ENCODE measurements at regions not wholly inside any gene's neighbourhood (a gene's known extent, or its start where the extent isn't known, plus 50 kb on each side); places are given as distances from the start of the nearest gene placed in this dataset.
"Not testable (repeated sequence)": the region's sequence is repeated elsewhere in the genome, so short reads cannot be mapped to it uniquely, and the experiment has no call there.

DNA sequence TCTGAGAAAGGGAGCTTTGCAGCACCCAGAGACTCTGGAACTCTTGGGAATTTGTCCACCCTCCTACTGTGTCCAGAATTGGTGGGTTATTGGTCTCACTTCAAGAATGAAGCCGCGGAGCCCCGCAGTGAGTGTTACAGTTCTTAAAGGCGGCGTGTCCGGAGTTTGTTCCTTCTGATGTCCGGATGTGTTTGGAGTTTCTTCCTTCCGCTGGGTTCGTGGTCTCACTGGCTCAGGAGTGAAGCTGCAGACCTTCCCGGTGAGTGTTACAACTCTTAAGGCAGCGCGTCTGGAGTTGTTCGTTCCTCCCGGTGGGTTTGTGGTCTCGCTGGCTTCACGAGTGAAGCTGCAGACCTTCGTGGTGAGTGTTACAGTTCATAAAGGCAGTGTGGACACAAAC is 824.7 kb downstream of the LRRTM4 start:
- not testable (repeated sequence) for DNase-seq

GRCh38 chr2:76692908-76693307 is 829.3 kb downstream of the LRRTM4 start:
- DNase-seq: no peak

GRCh38 chr2:76688732-76689131 is 833.4 kb downstream of the LRRTM4 start:
- no peak for DNase-seq

DNA sequence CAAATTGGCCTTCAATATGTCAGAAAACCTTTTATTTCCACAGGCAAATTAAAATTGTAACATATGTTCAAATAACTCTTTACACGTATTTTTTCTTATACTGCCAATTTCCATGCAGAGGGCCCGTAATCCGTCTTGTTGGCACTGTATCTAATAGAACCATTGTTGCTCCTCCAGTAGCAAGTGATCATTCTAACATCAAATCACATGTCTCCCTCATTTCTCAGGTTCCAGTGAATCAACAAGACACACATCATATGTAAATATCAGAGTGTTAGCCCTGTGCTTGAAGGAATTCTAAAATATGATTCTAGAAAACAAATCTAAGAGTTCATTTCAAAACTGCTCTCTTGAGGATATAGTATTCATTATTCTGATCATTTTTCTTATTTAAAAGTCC is 834.3 kb downstream of the LRRTM4 start:
- no peak for DNase-seq

GRCh38 chr2:76684756-76685155 is 837.4 kb downstream of the LRRTM4 start:
- no peak for DNase-seq

DNA sequence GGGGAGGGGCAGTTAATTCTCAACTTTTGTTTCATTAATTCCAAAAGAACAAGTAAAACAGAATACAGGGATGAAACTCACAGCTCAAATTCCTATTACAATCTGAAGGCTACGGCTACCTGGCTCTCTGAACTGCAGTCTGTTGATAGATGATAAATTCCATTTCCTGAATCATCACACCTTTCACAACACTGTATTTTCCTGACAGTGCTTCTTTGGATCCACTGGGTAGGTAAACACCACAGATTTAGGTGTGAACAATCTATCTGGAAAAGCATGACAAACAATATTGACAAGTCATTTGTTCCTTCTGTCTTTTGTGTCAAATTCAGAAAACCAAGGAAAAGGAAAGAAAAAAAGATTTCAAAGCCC is 843.2 kb downstream of the LRRTM4 start:
- DNase-seq: no peak

DNA sequence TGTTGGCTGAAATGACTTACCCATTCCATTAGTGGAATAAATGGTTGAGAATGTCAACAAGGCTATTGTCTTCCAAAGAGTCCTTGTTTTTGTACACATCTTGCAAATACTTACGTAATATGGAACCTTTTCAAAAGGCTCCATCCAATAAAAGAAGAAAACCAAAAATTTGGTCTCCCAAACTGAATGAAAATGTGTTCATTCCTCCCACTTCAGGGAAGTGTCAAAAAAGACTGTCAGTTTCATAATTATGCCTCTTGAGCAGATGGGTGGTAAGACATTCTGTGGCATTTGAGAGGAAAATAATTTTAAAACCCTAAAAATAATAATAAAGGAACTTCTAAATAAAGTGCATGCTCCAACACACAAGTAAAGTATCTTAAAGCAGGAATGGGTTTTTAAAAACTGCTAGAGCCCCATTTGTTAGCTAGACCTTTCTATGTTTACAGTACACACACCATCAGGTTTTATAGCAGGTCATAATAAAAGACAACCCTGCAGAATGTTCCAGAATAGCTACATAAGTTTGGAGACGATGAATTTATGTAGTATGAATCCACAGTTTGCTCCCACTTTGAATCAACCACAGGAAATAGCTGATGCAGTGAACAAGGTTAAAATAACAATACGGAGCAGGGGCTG is 843.7 kb downstream of the LRRTM4 start:
- no peak for DNase-seq

GRCh38 chr2:76675212-76675611 is 847.0 kb downstream of the LRRTM4 start:
- no peak for DNase-seq

DNA sequence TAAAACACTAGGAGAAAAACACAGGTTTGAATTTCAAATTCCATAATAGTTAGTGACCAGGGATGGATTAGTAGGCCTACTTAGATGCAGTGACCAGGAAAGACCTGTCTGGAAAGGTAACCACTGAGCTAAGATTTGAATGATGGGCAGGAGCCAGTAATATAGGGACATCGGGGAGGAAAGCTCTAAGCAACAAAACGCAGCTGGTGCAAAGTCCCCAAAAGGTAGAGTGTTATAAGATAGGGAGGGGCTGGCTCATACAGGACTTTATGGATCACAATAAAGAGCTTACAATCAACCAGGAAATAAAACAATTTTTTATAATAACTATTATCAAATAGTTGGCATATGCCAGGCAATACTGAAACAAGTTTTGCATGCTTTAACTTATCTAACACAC is 849.4 kb downstream of the LRRTM4 start:
- DNase-seq: no peak

GRCh38 chr2:76669966-76670465 is 852.2 kb downstream of the LRRTM4 start:
- DNase-seq: no peak

GRCh38 chr2:76668279-76668678 is 853.9 kb downstream of the LRRTM4 start:
- no peak for DNase-seq

- DNase-seq: no peak
Measured at GRCh38 chr2:76667821-76668271, 854.3 kb downstream of the LRRTM4 start.

DNA sequence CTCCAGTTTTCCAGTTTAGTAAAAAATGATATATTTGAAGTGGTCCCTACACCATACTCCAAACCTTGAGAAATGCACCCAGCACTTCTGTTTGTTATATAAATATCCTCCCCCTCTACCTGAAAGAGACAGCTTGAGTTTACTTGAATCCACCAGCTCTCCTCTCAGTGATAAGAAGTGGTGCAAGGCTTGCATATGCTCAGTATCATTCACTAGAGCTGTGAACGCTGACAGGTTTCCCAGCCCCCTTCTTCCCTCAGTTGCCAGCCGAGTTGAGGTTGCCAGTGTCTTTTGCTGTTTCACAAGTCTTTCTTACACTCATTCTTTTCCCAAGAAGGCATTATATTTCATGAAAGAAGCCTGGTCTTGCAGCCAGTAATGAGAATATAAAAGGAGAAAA is 880.0 kb downstream of the LRRTM4 start:
- DNase-seq: no peak

DNA sequence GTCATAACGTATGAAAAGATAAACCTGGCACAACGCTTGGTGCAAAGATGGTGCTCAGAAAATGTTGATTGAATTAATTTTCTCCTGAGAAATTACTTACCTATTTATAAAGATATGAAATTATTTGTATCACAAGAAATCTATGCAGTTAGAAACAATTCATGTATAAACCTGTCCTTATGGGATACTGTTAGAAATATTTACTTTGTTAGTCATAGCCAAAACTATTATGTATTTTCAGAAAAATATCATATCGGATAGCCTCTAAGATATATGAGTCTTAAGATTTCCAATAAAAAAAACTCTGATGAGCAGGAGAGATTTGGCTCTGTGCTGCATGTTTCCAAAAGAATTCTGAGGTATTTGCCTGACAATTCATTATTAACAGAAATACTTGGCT is 880.7 kb downstream of the LRRTM4 start:
- no peak for DNase-seq

- DNase-seq: no peak
Measured at GRCh38 chr2:76640905-76641304, 881.3 kb downstream of the LRRTM4 start.

GRCh38 chr2:76639171-76639680 is 883.0 kb downstream of the LRRTM4 start:
- no peak for DNase-seq

DNA sequence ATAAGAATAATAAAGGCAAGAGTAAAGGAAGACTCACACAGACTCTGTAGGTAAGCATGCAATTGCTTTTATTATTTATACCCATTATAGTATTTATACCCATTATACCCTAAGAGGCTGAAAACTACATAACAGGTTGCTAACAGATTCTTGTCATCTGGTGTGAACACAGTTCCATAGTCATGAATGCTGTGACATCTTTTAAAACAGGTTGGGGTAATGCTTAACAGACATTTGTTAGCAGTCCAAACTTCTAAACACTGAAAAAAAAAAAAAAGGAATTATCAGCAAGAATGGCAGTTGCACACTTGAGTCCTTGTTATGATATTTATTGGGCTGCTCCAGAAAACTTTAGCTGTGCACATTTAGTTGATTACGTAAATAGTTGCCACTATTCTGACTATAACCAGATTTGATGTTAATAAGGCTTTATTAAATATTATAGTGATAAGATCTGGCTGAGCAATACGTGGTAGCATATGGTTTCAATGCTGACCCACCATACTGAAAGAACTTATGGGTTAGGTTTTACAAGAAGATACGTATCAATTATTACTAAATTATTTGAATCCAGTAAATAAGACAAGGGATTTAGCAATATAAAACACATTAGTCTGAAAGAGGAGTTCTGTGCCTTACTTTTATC is 888.8 kb downstream of the LRRTM4 start:
- DNase-seq: no peak

GRCh38 chr2:76625101-76625500 is 897.1 kb downstream of the LRRTM4 start:
- no peak for DNase-seq

GRCh38 chr2:76613330-76613729 is 902.6 kb upstream of the GCFC2 start:
- no peak for DNase-seq

DNA sequence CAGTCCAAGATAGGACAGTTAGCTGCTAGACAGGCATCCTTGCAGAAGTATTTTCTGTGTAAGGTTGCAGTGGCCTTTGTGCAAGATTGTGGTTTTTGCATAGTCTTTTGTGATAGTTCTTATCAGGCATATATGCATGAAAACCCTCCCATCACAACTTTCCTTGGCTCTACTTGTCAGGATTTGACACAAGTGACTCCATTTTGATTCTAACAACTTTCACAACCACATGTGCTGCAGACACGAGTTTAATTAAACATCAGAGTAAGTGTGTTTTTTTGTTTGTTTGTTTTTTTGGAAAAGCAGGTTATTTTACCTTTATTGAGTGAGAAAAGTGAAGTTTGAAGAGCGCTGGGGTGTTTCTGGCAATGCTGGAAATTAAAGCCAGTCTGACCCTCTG is 902.0 kb upstream of the GCFC2 start:
- DNase-seq: no peak

- no peak for DNase-seq
Measured at GRCh38 chr2:76610451-76610850, 899.7 kb upstream of the GCFC2 start.

GRCh38 chr2:76599732-76600368 is 889.1 kb upstream of the GCFC2 start:
- peak; percentile 62 for DNase-seq

DNA sequence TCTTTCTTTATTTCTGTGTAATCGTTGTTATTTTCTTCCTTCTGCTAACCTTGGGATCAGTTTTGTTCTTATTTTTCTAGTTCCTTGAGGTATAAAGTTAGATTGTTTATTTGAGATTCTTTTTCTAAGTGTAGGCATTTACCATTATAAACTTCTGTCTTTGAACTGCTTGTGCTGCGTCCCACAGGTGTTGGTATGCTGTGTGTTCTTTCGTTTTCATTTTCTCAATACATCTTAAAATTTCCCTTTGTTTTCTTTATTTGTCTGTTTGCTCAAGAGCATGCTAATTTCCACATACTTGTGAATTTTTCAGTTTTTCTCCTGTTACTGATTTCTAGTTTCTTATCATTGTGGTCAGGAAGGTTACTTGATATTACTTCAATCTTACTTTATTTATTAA is 873.8 kb upstream of the GCFC2 start:
- DNase-seq: no peak

DNA sequence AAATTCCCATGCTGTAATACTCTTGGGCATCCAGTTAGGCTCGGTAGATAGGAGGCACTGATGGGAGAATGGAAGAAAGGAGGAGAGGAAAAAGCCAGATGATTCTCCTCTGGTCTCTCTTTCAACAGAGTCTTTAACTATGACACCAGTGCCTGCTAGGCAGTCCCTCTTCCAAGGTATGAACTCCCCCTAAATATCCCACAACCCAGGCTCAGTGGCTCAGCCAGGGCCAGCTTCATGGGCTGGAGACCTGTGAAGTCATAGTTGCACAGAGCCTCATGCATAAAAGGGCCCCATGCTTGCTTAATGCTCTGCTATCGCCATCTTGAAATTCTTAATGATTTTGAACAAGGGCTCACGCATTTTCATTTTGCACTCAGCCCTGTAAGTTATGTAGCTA is 869.2 kb upstream of the GCFC2 start:
- no peak for DNase-seq

Measured in fibroblast of skin of right quadriceps (primary cell).